ENCODE measurements at regions not wholly inside any gene's neighbourhood (a gene's known extent, or its start where the extent isn't known, plus 50 kb on each side); places are given as distances from the start of the nearest gene placed in this dataset.

DNA sequence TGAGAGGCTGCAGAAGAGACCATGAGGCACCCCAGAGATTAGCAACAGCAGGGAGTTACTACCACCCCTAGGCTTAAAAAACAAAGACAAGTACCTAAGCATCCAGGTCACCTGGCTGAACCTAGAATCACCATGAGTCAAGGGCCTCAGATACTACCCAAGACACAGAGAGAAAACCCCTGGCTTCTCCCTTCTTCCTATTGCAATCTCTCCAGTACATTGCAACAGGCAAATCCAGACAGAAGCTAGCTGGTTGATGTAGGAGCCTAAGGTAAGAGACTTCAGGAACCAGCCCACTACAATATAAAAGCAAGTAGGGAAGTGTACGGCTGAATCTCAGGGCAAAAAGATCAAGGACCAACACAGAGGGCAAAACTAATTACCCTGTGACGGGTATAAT is 367.2 kb downstream of the PLPP3 start:
- TF ChIP-seq ZNF274 (IDR thresholded peaks at IDR 0.05; ENCODE audit: low read depth, low read length) (no peak), YY1 (IDR thresholded peaks at IDR 0.05; ENCODE audit: insufficient read depth, insufficient read length) (no peak)

Data from NT2/D1 (cell line).